NCI-H2196 treated with DMSO at 0.1 percent for 48 hours (cell line): ENCODE measurements at regions not wholly inside any gene's neighbourhood (a gene's known extent, or its start where the extent isn't known, plus 50 kb on each side); places are given as distances from the start of the nearest gene placed in this dataset.
A peak's percentile ranks its signal among the peaks of the same experiment; 100 is the strongest.

Experiments used
- DNase-seq: peaks from one replicate; lab custom pipeline; 2025; ENCODE audit not compliant: unreplicated experiment; lab: John Stamatoyannopoulos, UW

DNA sequence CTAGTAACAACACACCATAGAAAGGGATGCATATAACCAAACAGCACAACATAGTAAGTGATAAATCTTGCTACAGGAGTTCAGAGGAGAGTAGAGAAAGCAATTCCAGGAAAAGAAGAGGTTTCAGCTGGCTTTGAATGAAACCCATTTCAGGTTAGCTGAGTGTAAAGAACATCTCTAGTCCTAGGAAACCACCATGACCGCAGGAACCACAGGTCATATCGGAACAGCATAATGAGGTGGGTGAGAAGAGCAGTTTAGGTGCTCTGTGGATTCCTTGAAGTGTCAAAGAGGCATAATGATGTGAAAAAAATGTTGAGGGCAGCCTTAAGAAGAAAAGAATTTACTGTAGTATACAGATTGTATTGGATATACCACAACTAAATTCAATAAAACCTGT, 507.5 kb downstream of the MTRR start:
- DNase-seq = no peak

DNA sequence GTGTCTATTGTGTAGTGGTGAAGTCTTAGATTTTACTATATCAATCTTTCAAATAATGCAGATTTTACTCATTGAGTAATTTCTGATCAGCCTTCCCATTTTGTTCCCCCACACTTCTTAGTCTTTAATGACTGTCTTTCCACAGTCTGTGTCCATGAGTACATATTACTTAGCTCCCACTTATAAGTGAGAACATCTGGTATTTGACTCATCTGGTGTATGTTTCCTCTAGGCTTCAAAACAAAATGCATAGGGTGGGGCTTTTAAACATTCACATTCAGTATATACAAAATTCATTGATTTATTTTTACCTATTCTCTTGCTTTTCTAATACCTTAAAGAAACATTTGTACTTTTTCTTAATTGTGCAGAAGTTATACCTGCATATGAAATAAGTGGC, 513.0 kb downstream of the MTRR start:
- DNase-seq = no peak

DNA sequence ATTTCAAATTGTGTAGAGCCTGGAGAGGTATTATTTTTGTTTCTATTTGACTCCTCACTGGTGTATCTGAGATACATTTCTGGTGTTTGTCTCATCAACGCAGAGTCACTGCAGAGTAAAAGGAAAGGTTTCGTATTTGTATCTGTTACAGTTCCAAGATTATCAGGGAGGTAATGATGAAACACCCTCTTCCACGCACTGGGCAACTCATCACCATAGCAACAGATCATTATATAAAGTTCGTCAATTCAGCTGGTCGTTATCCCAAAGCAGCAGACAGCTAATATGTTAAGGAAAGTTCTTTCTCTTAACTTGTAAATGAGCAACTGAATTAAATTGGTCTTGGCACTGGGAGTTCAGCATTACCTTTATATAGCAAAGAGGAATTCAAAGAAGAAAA, 513.5 kb downstream of the MTRR start:
- DNase-seq = no peak

DNA sequence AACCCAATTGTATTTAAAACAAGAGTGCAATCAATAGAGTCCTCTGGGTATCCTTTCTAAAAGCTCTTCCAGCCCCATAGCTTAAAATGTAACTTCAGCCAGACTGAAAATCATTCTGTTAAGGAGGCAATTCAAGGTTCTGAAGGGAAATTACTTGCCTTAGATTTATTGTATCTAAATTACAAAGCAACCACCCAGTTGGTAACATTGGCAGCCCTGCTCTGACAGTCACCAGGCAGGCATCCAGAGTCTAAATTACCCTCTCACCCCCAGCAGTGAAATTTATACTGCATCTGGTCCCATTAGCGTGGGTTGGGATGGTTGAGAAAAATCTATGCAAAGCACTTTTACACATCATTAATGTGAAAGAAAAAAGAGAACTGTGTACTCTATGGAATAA, 514.7 kb downstream of the MTRR start:
- DNase-seq = no peak

DNA sequence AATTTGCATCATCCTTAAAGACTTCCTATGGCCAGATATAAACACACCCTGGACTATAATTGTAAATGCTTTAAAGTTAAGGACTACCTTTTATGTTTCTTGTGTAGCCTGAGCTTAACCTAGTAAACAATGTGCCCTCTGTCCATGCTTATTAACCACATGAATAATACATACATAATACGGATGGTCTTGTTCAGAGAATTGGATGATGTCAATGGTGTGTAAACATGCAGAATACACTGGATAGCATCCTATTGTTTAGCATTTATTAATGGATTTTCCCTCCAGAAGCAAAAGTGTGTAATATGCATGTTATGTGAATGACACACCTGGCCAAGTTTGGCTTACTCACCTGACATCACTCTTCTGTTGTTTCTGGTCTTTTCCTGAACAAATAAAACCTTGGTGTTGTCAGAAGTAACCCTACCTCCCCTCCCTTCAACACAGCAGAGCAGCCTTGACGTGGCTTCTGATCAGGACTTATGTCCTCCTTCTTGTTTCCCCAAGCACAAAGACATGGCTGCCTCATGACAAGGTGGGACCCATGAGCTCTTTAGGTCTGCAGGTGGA, 517.9 kb downstream of the MTRR start:
- no peak for DNase-seq

DNA sequence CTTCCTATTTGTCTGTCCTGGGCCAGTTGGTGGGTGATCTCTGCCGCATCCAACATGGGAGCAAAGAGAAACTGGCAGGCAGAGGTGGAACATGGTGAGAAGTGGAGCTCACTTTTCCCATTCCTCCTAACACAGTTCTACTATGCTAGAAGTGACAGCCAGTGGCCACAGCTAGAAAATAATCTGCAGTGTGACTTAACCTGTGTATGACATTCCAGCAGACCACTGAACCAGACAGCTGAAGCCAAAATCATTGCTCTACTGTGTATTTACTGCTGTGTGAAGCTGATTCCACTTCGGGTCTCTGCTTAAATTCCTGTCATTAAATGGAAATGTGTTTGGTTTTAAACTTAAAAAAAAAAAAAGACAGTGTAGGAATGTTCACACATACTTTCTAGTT, 523.0 kb downstream of the MTRR start:
- no peak for DNase-seq

DNA sequence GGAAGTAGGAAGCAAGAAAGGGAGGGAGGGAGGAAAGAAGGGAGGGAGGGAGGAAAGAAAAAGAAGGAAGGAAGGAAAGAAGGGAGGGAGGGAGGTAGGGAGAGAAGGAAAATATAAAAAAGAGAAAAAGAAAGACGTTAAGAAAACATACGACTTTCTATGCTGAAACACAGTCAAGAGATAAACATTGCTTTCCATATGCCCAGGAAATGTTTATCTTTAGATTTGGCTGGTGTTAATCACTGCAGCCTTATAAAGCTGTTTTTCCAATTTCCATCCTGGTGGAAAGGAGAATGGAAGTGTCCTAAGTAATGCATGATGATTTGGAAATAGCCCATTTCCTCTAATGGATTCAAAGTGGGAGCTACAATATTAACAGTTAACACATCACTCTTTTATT, 524.3 kb downstream of the MTRR start:
- no peak for DNase-seq

DNA sequence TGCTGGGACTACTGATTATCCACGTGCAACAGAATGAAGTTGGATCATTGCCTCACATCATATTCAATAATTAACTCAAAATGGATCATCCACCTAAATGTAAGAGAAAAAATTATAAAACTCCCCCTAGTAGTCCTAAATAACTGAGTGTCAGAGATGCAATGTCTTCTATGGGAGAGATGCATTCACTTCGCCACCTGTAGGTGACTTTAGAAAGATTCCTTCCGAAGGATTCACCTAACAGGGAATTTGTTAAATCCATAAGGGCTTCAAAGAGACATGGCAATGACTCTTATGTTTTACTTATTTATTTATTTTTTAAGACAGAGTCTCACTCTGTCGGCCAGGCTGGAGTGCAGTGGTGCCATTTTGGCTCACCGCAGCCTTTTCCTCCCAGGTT, 526.0 kb downstream of the MTRR start:
- DNase-seq = no peak

DNA sequence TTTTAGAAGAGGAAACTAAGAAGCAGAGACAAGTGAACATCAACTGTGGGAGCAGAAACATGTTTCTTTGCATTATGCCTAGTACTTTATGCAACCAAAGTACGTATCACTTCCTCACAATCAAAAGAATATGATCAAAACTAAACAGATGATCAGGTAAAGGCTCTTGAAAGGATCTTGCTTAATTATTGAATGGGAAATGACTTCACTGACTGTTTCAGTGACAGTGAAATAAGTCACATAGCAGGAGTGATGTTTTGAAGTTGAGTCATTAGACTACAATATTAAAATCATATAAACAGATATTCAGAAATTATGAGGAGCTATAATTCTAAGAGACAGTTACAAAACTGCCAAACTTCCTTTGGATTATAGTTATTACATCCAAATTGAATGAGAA, 527.3 kb downstream of the MTRR start:
- DNase-seq = no peak

DNA sequence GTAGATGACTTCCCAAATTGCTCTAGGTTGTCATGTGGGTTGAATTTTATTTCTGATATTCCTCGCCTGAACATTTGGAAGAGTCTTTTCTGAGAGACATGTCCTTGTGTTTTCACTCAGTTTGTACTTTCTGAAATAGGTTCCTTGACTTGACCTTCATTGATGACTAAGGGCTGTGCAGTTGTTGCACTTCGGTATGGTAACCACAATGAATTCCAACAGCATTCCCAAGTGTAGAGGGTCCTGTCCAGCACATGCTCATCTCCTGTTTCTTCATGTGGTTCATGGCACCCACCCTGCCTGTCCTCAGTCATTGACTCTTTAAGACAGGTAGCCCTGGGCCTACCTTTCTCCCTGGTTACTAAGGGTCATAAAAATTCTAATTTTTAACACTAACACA, 527.8 kb downstream of the MTRR start:
- DNase-seq = no peak

DNA sequence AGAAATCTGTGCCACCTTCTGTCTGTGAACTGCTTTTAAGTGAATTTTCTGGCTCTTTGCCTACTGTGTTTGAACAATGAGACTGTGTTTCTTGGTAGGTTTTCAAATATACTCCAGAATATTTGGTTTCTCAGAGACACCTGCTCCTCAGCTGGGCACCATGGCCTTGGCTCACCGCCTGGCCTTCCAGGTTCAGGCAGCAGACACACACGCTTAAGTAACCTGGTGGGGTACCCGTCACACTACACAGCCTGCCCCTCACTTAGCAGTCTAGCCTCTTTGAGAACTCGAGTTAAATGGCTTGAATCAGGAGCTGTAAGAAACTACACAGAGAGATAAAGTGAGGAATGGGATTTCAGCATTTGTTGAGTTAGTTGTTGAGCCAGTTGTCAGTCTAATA, 530.5 kb downstream of the MTRR start:
- DNase-seq = peak; percentile 34

DNA sequence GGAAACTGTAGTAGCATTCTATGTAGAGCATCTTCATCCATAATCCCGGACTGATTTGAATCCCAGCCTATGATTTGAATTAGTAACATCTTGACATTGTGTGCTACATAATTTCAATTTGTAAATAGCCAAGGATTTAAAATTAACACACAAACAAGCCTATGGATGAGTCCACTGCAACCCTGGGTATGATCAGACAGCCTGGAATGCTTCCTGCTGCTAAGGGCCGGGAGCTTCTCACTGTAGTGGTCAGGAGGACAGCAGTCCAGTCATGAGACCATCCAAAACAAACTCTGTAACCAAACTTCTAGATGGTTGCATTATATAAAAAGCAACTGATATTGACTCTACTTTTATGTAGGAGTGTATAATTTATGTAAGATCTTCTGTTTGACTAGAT, 539.3 kb downstream of the MTRR start:
- no peak for DNase-seq

DNA sequence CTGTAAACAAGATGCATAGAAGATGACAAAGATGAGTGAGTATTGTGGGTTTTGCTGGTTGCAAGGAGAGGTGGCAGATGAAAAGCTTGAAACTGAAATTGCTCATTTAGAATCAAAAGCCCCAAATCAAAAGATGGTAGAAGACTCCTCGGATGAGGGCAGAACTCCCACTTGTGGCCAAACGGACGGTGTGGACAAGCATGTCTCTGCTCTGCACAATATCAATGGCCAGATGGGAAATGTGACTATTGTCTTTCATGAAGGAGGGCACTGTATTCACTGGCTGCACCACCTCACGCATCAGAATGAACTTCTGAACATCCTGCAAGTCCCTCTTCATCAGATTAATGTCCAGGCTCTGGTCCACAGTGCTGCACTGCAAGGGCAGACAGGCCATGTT, 541.7 kb downstream of the MTRR start:
- DNase-seq = no peak

DNA sequence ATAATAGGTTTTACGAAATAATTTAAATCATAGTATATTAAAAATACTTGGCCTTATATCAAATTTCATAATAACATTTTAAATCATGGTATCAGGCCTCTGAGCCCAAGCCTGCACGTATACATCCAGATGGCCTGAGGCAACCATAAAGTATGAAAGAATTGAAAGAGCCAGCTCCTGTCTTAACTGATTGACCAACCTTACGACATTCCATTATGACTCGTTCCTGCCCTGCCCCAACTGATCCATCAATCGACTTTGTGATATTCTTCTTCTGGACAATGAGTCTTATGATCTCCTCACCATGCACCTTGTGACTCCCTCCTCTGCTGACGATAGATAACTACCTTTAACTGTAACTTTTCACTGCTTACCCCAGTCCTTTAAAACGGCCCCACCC, 545.0 kb downstream of the MTRR start:
- DNase-seq = no peak

DNA sequence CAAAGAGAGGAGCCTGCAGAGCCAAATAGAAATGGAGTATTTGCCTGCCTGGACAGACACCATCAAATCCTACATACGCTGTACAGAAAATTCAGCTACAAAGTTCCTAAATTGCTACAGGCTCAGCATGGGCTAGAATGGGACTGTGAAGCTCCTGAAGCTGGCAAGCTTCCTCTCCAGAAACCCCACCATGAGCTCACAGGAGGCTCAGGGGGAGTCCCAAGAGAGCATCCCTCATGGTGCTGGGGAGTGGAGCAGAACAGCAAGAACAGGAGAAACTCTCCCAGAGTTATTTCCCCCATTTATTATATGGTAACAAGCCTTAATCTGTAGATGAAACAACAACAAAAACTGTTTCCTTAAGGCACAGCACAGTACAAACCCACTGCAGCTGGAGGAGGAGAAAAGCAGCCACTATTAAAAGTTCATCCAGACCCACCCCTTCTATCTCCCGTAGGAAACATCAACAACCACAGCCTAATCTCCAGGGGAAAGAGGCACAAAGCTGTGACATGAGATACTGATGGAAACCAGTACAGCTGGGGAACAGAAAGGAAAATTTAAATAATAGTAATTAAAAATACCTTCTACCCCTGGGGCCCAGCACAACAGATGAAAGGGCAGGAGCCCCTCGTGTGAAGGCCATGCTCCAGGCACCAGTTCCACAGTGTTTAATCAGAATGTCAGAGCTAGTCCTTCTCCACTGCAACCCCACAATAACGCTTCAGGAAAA, 548.5 kb downstream of the MTRR start:
- no peak for DNase-seq

DNA sequence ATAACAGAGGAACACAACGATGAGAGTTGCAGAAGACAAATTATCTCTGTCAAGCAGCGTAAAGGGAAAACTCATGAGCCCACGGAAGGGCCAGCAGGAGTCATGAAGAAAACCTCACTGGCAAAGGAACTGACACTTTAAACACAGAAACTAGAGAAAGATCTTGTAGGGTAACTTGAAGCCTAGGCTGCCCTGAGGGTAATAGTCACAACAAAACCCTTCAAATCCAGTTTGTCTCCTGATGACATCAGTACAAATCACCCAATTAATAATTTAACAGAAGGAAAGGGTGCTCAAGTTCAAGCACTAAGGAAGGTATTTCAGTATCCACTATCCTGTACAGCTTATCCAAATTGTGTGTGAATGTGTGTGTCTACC, 549.1 kb downstream of the MTRR start:
- DNase-seq = no peak

DNA sequence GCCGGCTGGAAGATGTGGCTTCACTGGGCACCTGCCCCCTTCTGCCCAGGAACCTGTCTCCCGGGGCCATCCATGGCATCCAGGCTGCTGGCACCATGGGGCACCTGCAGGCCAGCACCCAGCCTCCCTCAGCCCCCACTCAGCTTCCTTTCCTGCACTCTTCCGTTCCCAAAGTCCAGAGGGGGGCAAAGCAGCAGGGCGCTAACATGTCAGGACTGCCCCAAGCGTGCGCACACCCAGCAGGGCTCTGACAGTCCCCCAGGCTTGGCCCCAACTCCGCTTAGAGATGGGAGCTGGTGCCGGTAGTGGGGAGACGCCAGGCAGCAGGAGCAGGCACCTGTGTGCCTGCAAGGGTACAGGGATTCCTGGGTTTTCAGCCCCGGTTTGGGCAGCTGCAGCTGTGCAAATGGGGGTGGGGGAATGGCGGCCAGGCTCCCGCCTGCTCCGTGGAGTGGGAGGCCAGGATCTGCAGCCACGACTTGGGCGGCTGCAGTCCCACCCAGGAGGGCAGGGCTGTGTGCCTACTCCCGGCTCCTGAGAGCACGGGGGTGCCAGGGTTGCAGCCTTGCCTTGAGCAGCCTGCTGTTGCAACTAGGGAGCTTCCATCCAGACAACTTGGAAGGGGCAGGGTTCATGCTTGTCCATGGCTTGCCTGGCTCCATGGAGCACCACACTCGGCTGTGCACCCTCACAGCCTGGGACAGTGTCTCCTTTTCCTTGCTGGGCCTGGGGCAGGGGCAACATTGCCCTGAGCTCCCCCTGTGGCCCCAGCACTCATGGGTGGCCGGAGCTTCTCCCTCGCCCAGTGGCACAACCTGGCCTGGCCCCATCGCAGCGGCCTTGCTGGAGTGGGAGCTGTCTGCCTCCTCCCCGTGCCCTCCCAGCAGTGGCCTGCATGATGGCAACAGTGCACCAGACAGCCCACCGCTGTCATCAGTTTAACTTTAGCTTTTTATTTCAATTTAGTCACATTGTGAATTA, 561.1 kb downstream of the MTRR start:
- no peak for DNase-seq

DNA sequence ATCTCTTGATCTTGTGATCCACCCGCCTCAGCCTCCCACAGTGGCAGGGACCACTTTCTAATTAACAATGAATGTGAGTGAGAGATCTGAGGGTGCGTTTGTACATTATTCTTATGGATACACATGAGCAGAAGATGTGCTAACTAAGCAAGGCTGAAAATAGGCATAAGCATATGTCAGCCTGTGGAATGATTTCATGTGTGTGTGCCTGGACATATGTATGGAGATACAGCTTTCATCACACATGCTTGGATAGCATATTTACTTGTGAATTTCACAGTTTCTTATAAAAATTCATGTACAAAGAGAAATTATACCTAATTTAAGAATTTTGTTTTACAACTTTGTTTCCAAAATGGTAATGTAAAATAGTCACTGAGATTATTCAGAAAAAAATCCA, 565.6 kb downstream of the MTRR start:
- DNase-seq = no peak

DNA sequence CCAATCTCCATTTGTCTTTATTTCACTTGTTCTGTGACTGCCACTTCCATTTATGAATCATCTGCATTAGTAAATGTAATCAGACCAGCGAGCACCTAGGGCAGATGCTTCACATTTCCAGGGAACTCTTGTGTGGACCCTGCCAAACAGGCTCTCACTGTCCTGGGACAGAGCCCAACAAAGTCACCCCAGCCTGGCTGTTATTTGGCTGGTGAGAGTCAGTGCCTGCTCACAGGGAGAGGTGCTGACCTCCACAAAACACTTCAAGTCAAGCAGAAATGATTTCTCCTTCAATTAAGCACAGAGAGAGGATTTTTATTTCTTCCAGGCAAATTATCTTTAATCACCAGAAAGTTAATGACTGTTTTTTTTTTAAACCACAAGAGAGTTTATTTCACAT, 568.0 kb downstream of the MTRR start:
- no peak for DNase-seq

DNA sequence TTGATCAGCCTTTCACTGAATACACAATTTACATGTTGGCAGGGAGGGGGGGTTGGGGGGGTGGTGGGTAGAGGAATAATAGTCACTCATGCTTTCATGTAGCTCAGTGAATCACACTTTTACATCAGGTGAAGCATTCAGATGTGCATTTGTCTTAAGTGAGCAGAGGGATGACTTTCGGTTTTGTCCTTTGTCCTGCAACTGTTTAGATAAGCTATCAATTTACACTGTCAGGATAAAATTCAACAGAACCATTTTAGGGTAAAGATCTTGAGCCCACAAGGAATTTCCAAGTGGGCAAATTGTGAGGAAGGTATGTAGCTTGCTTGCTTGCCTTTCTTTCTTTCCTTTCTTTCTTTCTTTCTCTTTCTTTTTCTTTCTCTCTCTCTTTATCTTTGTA, 576.2 kb downstream of the MTRR start:
- DNase-seq = no peak

DNA sequence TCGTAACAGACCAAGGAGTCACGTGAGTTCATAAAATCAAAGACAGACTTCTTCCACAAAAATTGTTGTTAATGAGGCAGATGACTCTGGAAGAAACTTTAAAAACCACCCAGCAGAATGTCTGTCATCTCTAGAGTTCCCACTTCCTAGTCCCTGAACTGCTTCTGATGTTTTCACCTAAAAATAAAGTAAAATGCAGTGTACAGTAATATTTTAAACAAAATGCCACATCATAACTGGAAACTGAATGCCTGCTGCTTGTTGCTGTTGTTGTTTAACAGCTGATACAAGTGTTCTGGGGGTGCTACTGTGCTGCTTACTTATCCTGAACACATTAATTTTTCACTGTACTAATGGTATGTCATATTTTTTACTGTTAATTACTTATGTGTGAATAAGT, 577.2 kb downstream of the MTRR start:
- DNase-seq = no peak

DNA sequence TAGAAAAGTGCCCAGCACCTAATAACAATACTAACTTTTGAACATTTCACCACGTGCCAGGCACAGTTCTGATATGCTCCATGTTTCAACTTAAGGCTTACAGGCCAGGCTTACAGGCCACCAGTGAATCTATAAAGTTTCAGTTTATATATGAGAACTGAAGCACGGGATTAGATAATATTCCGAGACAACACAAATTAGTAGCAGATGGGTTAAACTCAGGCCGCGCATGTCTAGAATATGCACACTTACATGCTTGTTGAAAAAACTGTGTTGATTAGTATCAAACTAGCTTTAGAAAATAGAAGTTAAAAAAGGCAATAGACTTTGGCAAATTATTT, 587.9 kb downstream of the MTRR start:
- no peak for DNase-seq
